RWPE2 (cell line): ENCODE measurements at regions not wholly inside any gene's neighbourhood (a gene's known extent, or its start where the extent isn't known, plus 50 kb on each side); places are given as distances from the start of the nearest gene placed in this dataset.

Experiments
- ATAC-seq: fragments of 200-7000 bp; cut with Tn5 transposase; 3 replicates; pipeline ENCODE4 v1.9.1; 2021; ENCODE audit warnings: low read depth
- DNase-seq: peaks from one replicate; pipeline ENCODE4 v3.0.0-alpha.2; 2020; ENCODE audit warnings: low spot score
- H3K27ac ChIP-seq: fragments of 450-650 bp; 2 replicates; pipeline ENCODE4 v1.5.1; 2017; ENCODE audit warnings: mild to moderate bottlenecking; ENCODE audit not compliant: poor library complexity, severe bottlenecking
- H3K27me3 ChIP-seq: fragments of 250-450 bp; sonication (Bioruptor Pico); 2 replicates; pipeline ENCODE4 v1.5.1; 2021; ENCODE audit warnings: mild to moderate bottlenecking, moderate library complexity; ENCODE audit not compliant: insufficient read depth, poor library complexity, severe bottlenecking
- H3K36me3 ChIP-seq: fragments of 250-450 bp; sonication (Bioruptor Pico); 2 replicates; pipeline ENCODE4 v1.5.1; 2020; ENCODE audit warnings: low read depth, mild to moderate bottlenecking, moderate library complexity
- H3K4me1 ChIP-seq: fragments of 250-450 bp; sonication (Bioruptor Pico); 2 replicates; pipeline ENCODE4 v1.5.1; 2021; ENCODE audit warnings: mild to moderate bottlenecking, moderate library complexity; ENCODE audit not compliant: insufficient read depth, poor library complexity, severe bottlenecking
- H3K4me3 ChIP-seq: fragments of 250-450 bp; sonication (Bioruptor Pico); 2 replicates; pipeline ENCODE4 v1.5.1; 2021; ENCODE audit warnings: mild to moderate bottlenecking, moderate library complexity; ENCODE audit not compliant: severe bottlenecking
- H3K9me3 ChIP-seq: fragments of 250-450 bp; sonication (Bioruptor Pico); 2 replicates; pipeline ENCODE4 v1.5.1; 2021; ENCODE audit warnings: mild to moderate bottlenecking, moderate library complexity; ENCODE audit not compliant: severe bottlenecking
- CTCF ChIP-seq: fragments of 450-650 bp; IDR thresholded peaks from one replicate; pipeline ENCODE4 v1.5.1; 2017; ENCODE audit warnings: mild to moderate bottlenecking, moderate library complexity; ENCODE audit not compliant: poor library complexity, severe bottlenecking

GRCh38 chr12:19031032-19031431 lies 98.5 kb upstream of the PLEKHA5 start:
- peaks cover 14% of the 10 kb centered on the region for H3K4me1 ChIP-seq
- TF ChIP-seq CTCF, result no peak
- H3K27me3 ChIP-seq, result no peaks in the 10 kb centered on the region
- peak; percentile 78 for ATAC-seq
- H3K4me3 ChIP-seq, result no peak overlapping the region
- H3K9me3 ChIP-seq, result no peaks in the 10 kb centered on the region
- H3K27ac ChIP-seq, result peak overlapping the region; percentile 33
- H3K36me3 ChIP-seq, result no peaks in the 10 kb centered on the region
- no peak for DNase-seq

- Histone ChIP-seq H3K4me1 (peaks cover 14% of the 10 kb centered on the region), H3K9me3 (no peaks in the 10 kb centered on the region), H3K27ac (no peak overlapping the region), H3K27me3 (no peaks in the 10 kb centered on the region), H3K4me3 (no peak overlapping the region), H3K36me3 (no peaks in the 10 kb centered on the region)
- TF ChIP-seq CTCF, result no peak
- no peak for DNase-seq
- no peak for ATAC-seq
These were observed 96.7 kb upstream of the PLEKHA5 start for GRCh38 chr12:19032826-19033225.

- no peaks in the 10 kb centered on the region for H3K9me3 ChIP-seq
- no peak for ATAC-seq
- no peak overlapping the region for H3K4me3 ChIP-seq
- no peak overlapping the region for H3K27ac ChIP-seq
- TF ChIP-seq CTCF, result no peak
- peaks cover 14% of the 10 kb centered on the region for H3K4me1 ChIP-seq
- H3K27me3 ChIP-seq, result no peaks in the 10 kb centered on the region
- no peaks in the 10 kb centered on the region for H3K36me3 ChIP-seq
- DNase-seq, result no peak
These were observed 96.3 kb upstream of the PLEKHA5 start for GRCh38 chr12:19033244-19033643.

GRCh38 chr12:19034937-19035336 lies 94.6 kb upstream of the PLEKHA5 start:
- ATAC-seq, result no peak

GRCh38 chr12:19035536-19035935 lies 94.0 kb upstream of the PLEKHA5 start:
- H3K4me1 ChIP-seq, result peaks cover 11% of the 10 kb centered on the region
- no peak overlapping the region for H3K27ac ChIP-seq
- ATAC-seq, result no peak
- no peaks in the 10 kb centered on the region for H3K9me3 ChIP-seq
- H3K27me3 ChIP-seq, result no peaks in the 10 kb centered on the region
- no peak for TF ChIP-seq CTCF
- no peak overlapping the region for H3K4me3 ChIP-seq
- DNase-seq, result no peak
- no peaks in the 10 kb centered on the region for H3K36me3 ChIP-seq

More at GRCh38 chr12:19034937-19035336, 94.6 kb upstream of the PLEKHA5 start:
- Histone ChIP-seq H3K4me1 (peaks cover 14% of the 10 kb centered on the region), H3K9me3 (no peaks in the 10 kb centered on the region), H3K27me3 (no peaks in the 10 kb centered on the region), H3K36me3 (no peaks in the 10 kb centered on the region), H3K4me3 (no peak overlapping the region), H3K27ac (no peak overlapping the region)
- DNase-seq, result no peak
- no peak for TF ChIP-seq CTCF
